H1 (cell line): ENCODE measurements at regions not wholly inside any gene's neighbourhood (a gene's known extent, or its start where the extent isn't known, plus 50 kb on each side); places are given as distances from the start of the nearest gene placed in this dataset.

Experiments
- CTCF ChIA-PET: fragments of 300-600 bp; sonication (Branson Sonifier 250); formaldehyde crosslinking; loops from one replicate; lab custom pipeline; 2021; ENCODE audit not compliant: partially characterized antibody; lab: Charles Lee
- POLR2A ChIA-PET: fragments of 300-600 bp; sonication (Branson Sonifier 250); formaldehyde crosslinking; loops from one replicate; lab custom pipeline; 2021; ENCODE audit warnings: inconsistent platforms; ENCODE audit not compliant: partially characterized antibody; lab: Charles Lee
- DNase-seq, 2 experiments: peaks; one replicate each; pipeline versions ENCODE4 v3.0.0 to v3.0.0-alpha.2; 2010 to 2022; ENCODE audit warnings: low spot score in 2 of 2, low read depth in 1 of 2, mixed read lengths in 1 of 2
- FAIRE-seq: peaks from 2 replicates; lab custom pipeline; 2011; peaks lifted over from hg19 to GRCh38; lab: Jason Lieb, UNC
- H2AFZ ChIP-seq: 2 replicates; pipeline ENCODE4 v1.8.1; 2012; ENCODE audit warnings: low read length, inconsistent platforms
- H2AK5ac ChIP-seq: 2 replicates; pipeline ENCODE4 v1.6.1; 2013; ENCODE audit warnings: low read depth, low read length
- H2BK120ac ChIP-seq: replicated peaks from 2 replicates; pipeline ENCODE3; 2013; ENCODE audit warnings: low read depth, low read length, inconsistent platforms
- H2BK12ac ChIP-seq: 2 replicates; pipeline ENCODE4 v1.6.1; 2013; ENCODE audit warnings: low read depth, low read length
- H2BK15ac ChIP-seq: 2 replicates; pipeline ENCODE4 v1.6.1; 2013; ENCODE audit warnings: low read length
- H2BK20ac ChIP-seq: 2 replicates; pipeline ENCODE4 v1.6.1; 2013; ENCODE audit warnings: low read length
- H2BK5ac ChIP-seq: 2 replicates; pipeline ENCODE4 v1.6.1; 2013; ENCODE audit warnings: low read depth, low read length
- H3K14ac ChIP-seq: 2 replicates; pipeline ENCODE4 v1.6.1; 2013; ENCODE audit warnings: inconsistent platforms; ENCODE audit not compliant: insufficient read length
- H3K18ac ChIP-seq: 2 replicates; pipeline ENCODE4 v1.6.1; 2013; ENCODE audit warnings: low read length; ENCODE audit errors: extremely low read depth
- H3K23ac ChIP-seq: 2 replicates; pipeline ENCODE4 v1.6.1; 2013; ENCODE audit warnings: inconsistent platforms; ENCODE audit not compliant: insufficient read length
- H3K23me2 ChIP-seq: 2 replicates; pipeline ENCODE4 v1.6.1; 2013; ENCODE audit warnings: low read depth, low read length
- H3K27ac ChIP-seq: 2 replicates; pipeline ENCODE4 v1.6.1; 2011; ENCODE audit warnings: low read depth, low read length, inconsistent platforms
- H3K27me3 ChIP-seq, 4 experiments: replicated peaks in 1 of 4; 1 replicate in 1 of 4; 2 replicates in 3 of 4; pipeline versions ENCODE4 v1.6.1 to v1.8.1; 2011 to 2013; ENCODE audit warnings: low read length in 3 of 4, mild to moderate bottlenecking in 3 of 4, inconsistent platforms in 2 of 4, mixed read lengths in 2 of 4, moderate library complexity in 1 of 4; ENCODE audit not compliant: control insufficient read depth in 3 of 4, insufficient read depth in 3 of 4; ENCODE audit errors: extremely low read depth in 1 of 4
- H3K36me3 ChIP-seq, 4 experiments: 2 replicates each; pipeline versions ENCODE4 v1.6.1 to v1.8.1; 2011 to 2013; ENCODE audit warnings: mild to moderate bottlenecking in 4 of 4, low read length in 3 of 4, moderate library complexity in 2 of 4, control low read depth in 1 of 4, inconsistent platforms in 1 of 4; ENCODE audit not compliant: insufficient read depth in 4 of 4, control insufficient read depth in 2 of 4
- H3K4ac ChIP-seq: replicated peaks from 2 replicates; pipeline ENCODE3; 2013; ENCODE audit warnings: low read length, low read depth, mixed read lengths, inconsistent platforms; ENCODE audit not compliant: insufficient read length
- H3K4me1 ChIP-seq, 4 experiments: replicated peaks in 1 of 4; 1 replicate in 1 of 4; 2 replicates in 3 of 4; pipeline versions ENCODE4 v1.6.1 to v1.8.1; 2011 to 2013; ENCODE audit warnings: low read length in 3 of 4, inconsistent platforms in 2 of 4, mixed read lengths in 1 of 4; ENCODE audit not compliant: insufficient read depth in 4 of 4, control insufficient read depth in 3 of 4
- H3K4me2 ChIP-seq, 2 experiments: 2 replicates each; pipeline versions ENCODE4 v1.6.1 to v1.8.1; 2011 to 2013; ENCODE audit warnings: low read depth in 2 of 2, low read length in 2 of 2, control low read depth in 1 of 2, inconsistent platforms in 1 of 2, mild to moderate bottlenecking in 1 of 2; ENCODE audit not compliant: insufficient read depth in 1 of 2
- H3K4me3 ChIP-seq, 4 experiments: fragments of 200-600, 300-600 bp in 1 of 4; sonication (generic), shearing (Covaris generic), sonication (Bioruptor Twin) in 1 of 4; 2 replicates each; pipeline versions ENCODE4 v1.5.1 to v1.8.1; 2011 to 2016; ENCODE audit warnings: low read length in 4 of 4, low read depth in 3 of 4, control low read depth in 2 of 4, inconsistent platforms in 2 of 4, mild to moderate bottlenecking in 2 of 4, mixed read lengths in 1 of 4, moderate library complexity in 1 of 4; ENCODE audit not compliant: insufficient read depth in 2 of 4; ENCODE audit errors: extremely low read depth in 1 of 4
- H3K56ac ChIP-seq: replicated peaks from 2 replicates; pipeline ENCODE3; 2013; ENCODE audit warnings: low read depth, mild to moderate bottlenecking, mixed read lengths, low read length, inconsistent platforms; ENCODE audit not compliant: insufficient read length
- H3K79me1 ChIP-seq: 2 replicates; pipeline ENCODE4 v1.6.1; 2013; ENCODE audit warnings: low read depth, low read length, control low read depth
- H3K79me2 ChIP-seq, 2 experiments: 2 replicates each; pipeline versions ENCODE4 v1.6.1 to v1.8.1; 2012 to 2013; ENCODE audit warnings: low read length in 2 of 2, mild to moderate bottlenecking in 2 of 2, inconsistent platforms in 1 of 2; ENCODE audit not compliant: insufficient read depth in 2 of 2, control insufficient read depth in 1 of 2
- H3K9ac ChIP-seq, 4 experiments: replicated peaks in 1 of 4; 1 replicate in 1 of 4; 2 replicates in 3 of 4; pipeline versions ENCODE4 v1.6.1 to v1.8.1; 2011 to 2013; ENCODE audit warnings: low read depth in 3 of 4, low read length in 3 of 4, control low read depth in 2 of 4, mild to moderate bottlenecking in 2 of 4, moderate library complexity in 2 of 4, inconsistent platforms in 1 of 4; ENCODE audit errors: extremely low read depth in 1 of 4
- H3K9me3 ChIP-seq, 2 experiments: 2 replicates each; pipeline versions ENCODE4 v1.6.1 to v1.8.1; 2012 to 2013; ENCODE audit warnings: mild to moderate bottlenecking in 2 of 2, moderate library complexity in 2 of 2, control low read depth in 1 of 2, inconsistent platforms in 1 of 2, low read depth in 1 of 2, low read length in 1 of 2, mixed read lengths in 1 of 2; ENCODE audit not compliant: insufficient read depth in 2 of 2
- H4K20me1 ChIP-seq, 2 experiments: replicated peaks in 1 of 2; 2 replicates each; pipeline versions ENCODE3 to v1.8.1; 2011 to 2013; ENCODE audit warnings: inconsistent platforms in 2 of 2, low read length in 2 of 2, mild to moderate bottlenecking in 1 of 2; ENCODE audit not compliant: insufficient read depth in 2 of 2, control insufficient read depth in 1 of 2
- H4K5ac ChIP-seq: 2 replicates; pipeline ENCODE4 v1.6.1; 2013; ENCODE audit warnings: low read length, low read depth, mixed read lengths, inconsistent platforms; ENCODE audit not compliant: insufficient read length
- H4K8ac ChIP-seq: 2 replicates; pipeline ENCODE4 v1.8.0; 2013; ENCODE audit warnings: mild to moderate bottlenecking, moderate library complexity, low read length, inconsistent platforms; ENCODE audit not compliant: insufficient read depth; ENCODE audit errors: extremely low read depth
- H4K91ac ChIP-seq: replicated peaks from 2 replicates; pipeline ENCODE3; 2013; ENCODE audit warnings: low read length, mixed read lengths, inconsistent platforms; ENCODE audit not compliant: insufficient read length
- CBX8 ChIP-seq: fragments of 300-800, 300-1000 bp; sonication (generic); IDR thresholded peaks from 2 replicates; pipeline ENCODE4 v1.7.1; 2016; ENCODE audit warnings: low read depth, low read length, borderline replicate concordance
- SIN3A ChIP-seq, 2 experiments: IDR thresholded peaks in 1 of 2; conservative IDR thresholded peaks in 1 of 2; 2 replicates each; pipeline ENCODE4 v1.6.1; 2011 to 2012; ENCODE audit warnings: low read length in 2 of 2, improper control_type of control experiment in 1 of 2, low read depth in 1 of 2, mild to moderate bottlenecking in 1 of 2
- SP1 ChIP-seq: IDR thresholded peaks from 2 replicates; pipeline ENCODE4 v1.6.1; 2011; ENCODE audit warnings: low read depth, low read length
- WGBS, 2 experiments: shearing (Covaris generic) in 1 of 2; methylation state at CpG; one replicate each; pipeline versions ENCODE4 v1.1.6 to v1.1.7; 2013 to 2015; ENCODE audit warnings: low lambda C conversion rate in 2 of 2, mixed read lengths in 2 of 2, inconsistent platforms in 1 of 2, low coverage in 1 of 2, missing lambda C conversion rate in 1 of 2; ENCODE audit not compliant: insufficient replicate concordance in 2 of 2, insufficient coverage in 1 of 2, insufficient read length in 1 of 2; ENCODE audit errors: extremely low coverage in 1 of 2, missing lambda C conversion rate in 1 of 2; 5-methylcytosine and 5-hydroxymethylcytosine counted together
- TF ChIP-seq, protein P1 (sequence below): IDR thresholded peaks from 2 replicates; pipeline ENCODE4 v1.6.1; 2011; ENCODE audit warnings: low read length, improper control_type of control experiment

DNA sequence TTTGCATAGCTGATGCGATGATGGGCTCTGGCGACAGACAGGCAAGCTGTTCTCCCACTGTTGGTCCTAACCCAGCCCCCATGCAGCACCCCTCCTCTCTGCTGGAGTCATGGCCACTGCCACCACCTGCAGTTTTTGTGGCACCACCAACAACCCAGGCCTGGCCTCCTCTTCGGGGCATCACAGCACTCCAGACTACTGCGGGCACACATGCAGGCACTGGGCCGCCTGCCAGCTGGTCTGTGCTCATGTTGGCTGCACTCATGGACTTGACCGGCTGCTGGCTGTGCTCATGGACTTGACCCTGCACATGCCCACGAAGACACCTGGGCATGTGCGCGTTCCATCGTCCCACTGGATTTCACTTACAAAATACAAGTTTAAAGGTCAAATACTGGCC, 130.9 kb upstream of the TMEM108 start:
- Histone ChIP-seq H3K79me2 (no peaks in the 10 kb centered on the region), H4K20me1 (no peaks in the 10 kb centered on the region), H3K9me3 (peaks cover 0 to 4% of the 10 kb centered on the region in 2 experiments; a peak in 1 of 4 replicates), H3K14ac (no peak overlapping the region), H2BK120ac (no peak overlapping the region), H2AFZ (no peak overlapping the region), H2AK5ac (no peak overlapping the region), H3K56ac (no peak overlapping the region), H3K4me2 (no peak overlapping the region), H3K27me3 (no peaks in the 10 kb centered on the region), H2BK20ac (no peak overlapping the region), H3K4me3 (no peak overlapping the region), H4K5ac (no peak overlapping the region), H3K36me3 (no peaks in the 10 kb centered on the region), H4K91ac (no peak overlapping the region), H2BK5ac (no peak overlapping the region), H4K8ac (no peak overlapping the region), H3K23me2 (no peaks in the 10 kb centered on the region), H3K23ac (no peak overlapping the region), H3K9ac (no peak overlapping the region), H3K18ac (no peak overlapping the region), H3K27ac (no peak overlapping the region), H3K4ac (no peak overlapping the region), H3K4me1 (no peaks in the 10 kb centered on the region; a peak in 1 of 7 replicates), H2BK15ac (no peak overlapping the region), H2BK12ac (no peak overlapping the region), H3K79me1 (no peaks in the 10 kb centered on the region)
- WGBS, 2 experiments = 98% methylated on average over 10 of the region's 10 CpGs; no CpG with 5 or more reads in 1 of the 2 experiments
- FAIRE-seq (no peak), DNase-seq (no peak)
- ChIA-PET POLR2A (no interaction called here), CTCF (no interaction called here)
- no peak for TF ChIP-seq CBX8
- TF ChIP-seq SIN3A (conservative IDR thresholded peaks at IDR 0.05 in 1 of 2, IDR thresholded peaks at IDR 0.05 in 1 of 2; ENCODE audit: low read depth in 1 of 2, low read length in 2 of 2) = no peak
- TF ChIP-seq, protein P1, sequence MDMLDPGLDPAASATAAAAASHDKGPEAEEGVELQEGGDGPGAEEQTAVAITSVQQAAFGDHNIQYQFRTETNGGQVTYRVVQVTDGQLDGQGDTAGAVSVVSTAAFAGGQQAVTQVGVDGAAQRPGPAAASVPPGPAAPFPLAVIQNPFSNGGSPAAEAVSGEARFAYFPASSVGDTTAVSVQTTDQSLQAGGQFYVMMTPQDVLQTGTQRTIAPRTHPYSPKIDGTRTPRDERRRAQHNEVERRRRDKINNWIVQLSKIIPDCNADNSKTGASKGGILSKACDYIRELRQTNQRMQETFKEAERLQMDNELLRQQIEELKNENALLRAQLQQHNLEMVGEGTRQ = no peak
- no peak for TF ChIP-seq SP1
